ENCODE measurements at regions not wholly inside any gene's neighbourhood (a gene's known extent, or its start where the extent isn't known, plus 50 kb on each side); places are given as distances from the start of the nearest gene placed in this dataset.
"Not testable (repeated sequence)": the region's sequence is repeated elsewhere in the genome, so short reads cannot be mapped to it uniquely, and the experiment has no call there.

DNA sequence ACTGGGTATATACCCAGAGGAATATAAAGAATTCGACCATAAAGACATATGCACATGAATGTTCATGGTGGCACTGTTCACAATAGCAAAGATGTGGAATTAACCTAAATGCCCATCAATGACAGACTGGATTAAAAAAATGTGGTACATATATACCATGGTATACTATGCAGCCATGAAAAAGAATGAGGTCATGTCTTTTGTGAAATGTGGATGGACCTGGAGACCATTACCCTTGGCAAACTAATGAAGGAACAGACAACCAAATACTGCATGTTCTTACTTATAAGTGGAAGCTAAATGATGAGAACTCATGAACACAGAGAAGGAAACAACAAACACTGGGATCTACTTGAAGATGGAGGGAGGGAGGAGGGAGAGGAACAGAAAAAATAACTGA is 186.7 kb upstream of the SSTR4 start:
- ChIA-PET CTCF (ENCODE audit: low intra/inter-chr PET ratio, low total read pairs) (no interaction called here), POLR2A (no interaction called here)
- no peaks in the 10 kb centered on the region for H3K27me3 ChIP-seq (ENCODE audit: control insufficient read depth in 1 of 2, insufficient read depth in 2 of 2, low read length in 2 of 2)
- no peak for ATAC-seq
- H3K9me3 ChIP-seq (ENCODE audit: low read length): no peaks in the 10 kb centered on the region
- 0% methylated on average over 1 of the region's 1 CpG for WGBS (ENCODE audit: low lambda C conversion rate)
- H3K4me3 ChIP-seq (replicated peaks in 1 of 3; ENCODE audit: insufficient read depth in 1 of 3, low read depth in 2 of 3, low read length in 3 of 3): no peak overlapping the region
- no peak overlapping the region for H3K4me2 ChIP-seq (ENCODE audit: low read depth, low read length)
- DNase-seq (ENCODE audit: low spot score): no peak
- H3K9ac ChIP-seq (ENCODE audit: insufficient read depth, low read depth, low read length): no peak overlapping the region
- TF ChIP-seq ATF7 (IDR thresholded peaks at IDR 0.05): peak; percentile 72
- TF ChIP-seq ATF7 (CRISPR knock-in tag; IDR thresholded peaks at IDR 0.05): no peak
- no peak for TF ChIP-seq ZBTB38 (CRISPR knock-in tag; IDR thresholded peaks at IDR 0.05)
- TF ChIP-seq ZNF605 (CRISPR knock-in tag; IDR thresholded peaks at IDR 0.05): no peak
- TF ChIP-seq ZIK1 (CRISPR knock-in tag; IDR thresholded peaks at IDR 0.05; ENCODE audit: borderline replicate concordance, low read depth): no peak
- TF ChIP-seq ISL2 (CRISPR knock-in tag; IDR thresholded peaks at IDR 0.05): no peak
- in situ Hi-C loops (cut with HindIII; ENCODE audit: extremely low pct_ligation_motif_present, low pct_unique_long_range_greater_than_20kb) (no loop called here), intact Hi-C loops (cut with micrococcal nuclease; ENCODE audit: unreplicated experiment) (no loop called here)
- H3K79me2 ChIP-seq (ENCODE audit: insufficient read depth, low read length): no peaks in the 10 kb centered on the region
- no peak overlapping the region for H3K27ac ChIP-seq (ENCODE audit: extremely low read length, insufficient read depth, low read length)
- H2AFZ ChIP-seq (ENCODE audit: low read length): no peak overlapping the region
- H3K36me3 ChIP-seq (replicated peaks in 1 of 2; ENCODE audit: control insufficient read depth in 1 of 2, insufficient read depth in 2 of 2, low read length in 2 of 2): no peaks in the 10 kb centered on the region
- no peaks in the 10 kb centered on the region for H4K20me1 ChIP-seq (ENCODE audit: insufficient read depth, low read length)
- no peaks in the 10 kb centered on the region for H3K4me1 ChIP-seq (ENCODE audit: insufficient read depth, low read length)
- no peak for FAIRE-seq
- no TSS peak for BruUV-seq (replicated peaks)

DNA sequence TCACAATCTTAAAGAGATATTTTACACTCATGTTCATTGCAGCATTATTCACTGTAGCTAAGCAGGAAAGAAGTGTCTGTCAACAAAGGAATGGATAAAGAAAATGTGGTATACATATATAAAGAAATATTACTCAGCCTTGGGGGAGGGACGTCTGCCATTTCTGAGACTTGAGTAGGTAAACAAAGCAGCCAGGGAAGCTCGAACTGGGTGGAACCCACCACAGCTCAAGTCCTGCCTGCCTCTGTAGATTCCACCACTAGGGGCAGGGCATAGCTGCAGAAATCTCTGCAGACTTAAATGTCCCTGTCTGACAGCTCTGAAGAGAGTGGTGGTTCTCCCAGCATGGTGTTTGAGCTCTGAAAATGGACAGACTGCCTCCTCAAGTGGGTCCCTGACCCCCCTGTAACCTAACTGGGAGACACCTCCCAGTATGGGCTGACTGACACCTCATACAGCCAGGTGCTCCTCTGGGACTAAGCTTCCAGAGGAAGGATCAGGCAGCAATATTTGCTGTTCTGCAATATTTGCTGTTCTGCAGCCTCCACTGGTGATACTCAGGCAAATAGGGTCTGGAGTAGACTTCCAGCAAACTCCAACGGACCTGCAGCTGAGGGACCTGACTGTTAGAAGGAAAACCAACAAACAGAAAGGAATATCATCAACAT is 183.3 kb upstream of the SSTR4 start:
- peak; percentile 96 for ATAC-seq
- POLR2A ChIA-PET; H3K36me3 ChIP-seq (replicated peaks in 1 of 2; ENCODE audit: control insufficient read depth in 1 of 2, insufficient read depth in 2 of 2, low read length in 2 of 2); H3K9me3 ChIP-seq (ENCODE audit: low read length); H3K27me3 ChIP-seq (ENCODE audit: control insufficient read depth in 1 of 2, insufficient read depth in 2 of 2, low read length in 2 of 2); in situ Hi-C loops (cut with HindIII; ENCODE audit: extremely low pct_ligation_motif_present, low pct_unique_long_range_greater_than_20kb); H3K79me2 ChIP-seq (ENCODE audit: insufficient read depth, low read length); BruUV-seq (replicated peaks); H3K4me3 ChIP-seq (replicated peaks in 1 of 3; ENCODE audit: insufficient read depth in 1 of 3, low read depth in 2 of 3, low read length in 3 of 3); H3K9ac ChIP-seq (ENCODE audit: insufficient read depth, low read depth, low read length); H3K4me2 ChIP-seq (ENCODE audit: low read depth, low read length); H2AFZ ChIP-seq (ENCODE audit: low read length); H4K20me1 ChIP-seq (ENCODE audit: insufficient read depth, low read length); H3K4me1 ChIP-seq (ENCODE audit: insufficient read depth, low read length); H3K27ac ChIP-seq (ENCODE audit: extremely low read length, insufficient read depth, low read length); TF ChIP-seq FOXA1 (IDR thresholded peaks at IDR 0.05): not testable (repeated sequence)
- CTCF ChIA-PET (ENCODE audit: low intra/inter-chr PET ratio, low total read pairs): interaction anchor here (1.3 kb wide), 1 partner anchor 383 kb away, joined by 3 read pairs; no protein-coding TSS in a partner anchor
- FAIRE-seq: peak; percentile 76
- WGBS (ENCODE audit: low lambda C conversion rate): 1% methylated on average over 3 of the region's 3 CpGs
- intact Hi-C loops (cut with micrococcal nuclease; ENCODE audit: unreplicated experiment): loop anchor here (2.0 to 10.0 kb wide), 3 partner anchors 120 to 493 kb away; no protein-coding TSS in a partner anchor
- peak; percentile 49 for DNase-seq (ENCODE audit: low spot score)
- peak; percentile 82 for TF ChIP-seq STAG1 (CRISPR knock-in tag; IDR thresholded peaks at IDR 0.05)
- TF ChIP-seq HNF1B (CRISPR knock-in tag; IDR thresholded peaks at IDR 0.05): 0 out of 2 replicates have a peak, but pooled peaks have one; percentile 34
- TF ChIP-seq FOXA1 (CRISPR knock-in tag; IDR thresholded peaks at IDR 0.05): peak; percentile 68
- 0 out of 2 replicates have a peak, but pooled peaks have one; percentile 11 for TF ChIP-seq ARID5B (CRISPR knock-in tag; IDR thresholded peaks at IDR 0.05)
- TF ChIP-seq RAD21 (CRISPR knock-in tag; IDR thresholded peaks at IDR 0.05): peak; percentile 54; the same call in 1 of the 2 replicates
- peak; percentile 43 for TF ChIP-seq XRCC5 (optimal IDR thresholded peaks at IDR 0.05; ENCODE audit: low read length)
- peak; percentile 52; the same call in 1 of the 2 replicates for TF ChIP-seq SMC3 (IDR thresholded peaks at IDR 0.05; ENCODE audit: low read length)

All from HepG2 (cell line).